ENCODE measurements at regions not wholly inside any gene's neighbourhood (a gene's known extent, or its start where the extent isn't known, plus 50 kb on each side); places are given as distances from the start of the nearest gene placed in this dataset.

- Mint-ChIP-seq H3K36me3 (no peaks in the 10 kb centered on the region), H3K9me3 (no peaks in the 10 kb centered on the region), H3K27me3 (no peaks in the 10 kb centered on the region), H3K4me1 (no peaks in the 10 kb centered on the region), H3K4me3 (no peak overlapping the region), H3K27ac (no peak overlapping the region)
- DNase-seq, result no peak
Measured at GRCh38 chr5:58043032-58043945, 416.6 kb downstream of the PLK2 start.

DNA sequence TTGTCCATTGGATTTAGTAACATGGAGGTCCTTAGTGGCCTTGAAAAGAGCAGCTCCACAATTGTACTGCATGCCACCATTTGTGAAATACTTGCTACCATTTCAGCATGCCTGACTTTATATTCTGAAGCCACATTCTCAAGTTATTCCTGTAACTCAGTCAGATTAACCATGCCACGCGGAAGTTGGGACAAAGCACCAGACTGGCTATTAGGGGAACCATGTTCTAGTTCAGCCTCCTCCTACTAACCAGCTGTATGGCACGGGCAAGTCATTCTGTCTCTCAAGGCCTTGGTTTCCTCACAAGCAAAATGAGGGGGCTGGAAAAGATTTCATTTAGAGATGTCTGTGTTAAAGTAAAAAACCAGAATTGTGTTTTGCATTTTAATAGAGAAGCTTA, 418.0 kb downstream of the PLK2 start:
- no peak for DNase-seq
- Mint-ChIP-seq H3K9me3 (no peaks in the 10 kb centered on the region), H3K27ac (no peak overlapping the region), H3K4me3 (no peak overlapping the region), H3K27me3 (no peaks in the 10 kb centered on the region), H3K36me3 (no peaks in the 10 kb centered on the region), H3K4me1 (no peaks in the 10 kb centered on the region)

DNA sequence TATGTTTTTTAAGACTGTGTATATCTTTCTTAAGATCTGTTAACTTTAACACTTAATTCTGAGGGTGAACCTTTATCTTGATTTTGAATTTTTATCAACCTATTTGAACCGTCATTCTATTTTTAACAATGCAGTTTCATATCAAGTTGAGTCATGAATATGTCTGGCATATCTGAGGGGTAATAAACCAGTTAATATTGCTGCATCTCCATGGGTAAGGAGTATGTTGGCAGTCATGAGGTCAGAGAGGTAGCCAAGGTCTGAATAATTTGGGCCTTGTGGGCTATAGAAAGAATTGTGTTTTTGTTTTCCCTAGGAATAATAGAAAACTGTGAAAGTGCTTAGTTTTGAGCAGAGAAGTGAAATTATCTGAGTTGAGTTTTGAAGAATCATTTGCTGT, 419.0 kb downstream of the PLK2 start:
- H3K27ac Mint-ChIP-seq, result no peak overlapping the region
- no peak overlapping the region for H3K4me3 Mint-ChIP-seq
- no peaks in the 10 kb centered on the region for H3K27me3 Mint-ChIP-seq
- no peak for DNase-seq
- no peaks in the 10 kb centered on the region for H3K9me3 Mint-ChIP-seq
- no peaks in the 10 kb centered on the region for H3K4me1 Mint-ChIP-seq
- no peaks in the 10 kb centered on the region for H3K36me3 Mint-ChIP-seq

GRCh38 chr5:58040044-58040443, 419.8 kb downstream of the PLK2 start:
- Mint-ChIP-seq H3K4me3 (no peak overlapping the region), H3K9me3 (no peaks in the 10 kb centered on the region), H3K36me3 (no peaks in the 10 kb centered on the region), H3K27me3 (no peaks in the 10 kb centered on the region), H3K4me1 (no peaks in the 10 kb centered on the region), H3K27ac (no peak overlapping the region)
- no peak for DNase-seq

GRCh38 chr5:58037899-58038298, 422.0 kb downstream of the PLK2 start:
- Mint-ChIP-seq H3K9me3 (no peaks in the 10 kb centered on the region), H3K4me3 (no peak overlapping the region), H3K36me3 (no peaks in the 10 kb centered on the region), H3K27ac (no peak overlapping the region), H3K27me3 (no peaks in the 10 kb centered on the region), H3K4me1 (no peaks in the 10 kb centered on the region)
- DNase-seq, result no peak

DNA sequence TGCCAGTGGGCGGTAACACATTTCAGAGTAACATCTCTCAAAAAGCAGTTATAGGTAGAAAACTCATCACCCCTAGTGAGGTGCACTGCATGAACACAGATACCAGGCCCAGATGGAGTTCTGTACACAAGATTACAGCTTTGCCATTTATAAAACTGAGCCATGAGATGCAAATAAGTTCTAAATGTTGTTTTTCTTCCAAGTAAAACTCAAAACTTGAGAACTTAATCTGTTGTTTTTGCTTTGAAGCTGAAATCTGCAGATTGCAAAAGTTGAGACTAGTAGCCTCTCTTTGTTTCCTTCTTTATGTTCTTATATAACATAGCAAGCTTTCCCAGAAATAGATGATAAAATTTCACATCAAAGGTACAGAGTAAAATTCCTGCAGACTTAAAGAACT, 434.1 kb downstream of the PLK2 start:
- Mint-ChIP-seq H3K4me3 (no peak overlapping the region), H3K9me3 (no peaks in the 10 kb centered on the region), H3K36me3 (no peaks in the 10 kb centered on the region), H3K4me1 (no peaks in the 10 kb centered on the region), H3K27ac (no peak overlapping the region), H3K27me3 (no peaks in the 10 kb centered on the region)
- DNase-seq, result no peak

GRCh38 chr5:58024151-58024550, 435.7 kb downstream of the PLK2 start:
- no peak overlapping the region for H3K27ac Mint-ChIP-seq
- DNase-seq, result no peak
- H3K4me1 Mint-ChIP-seq, result no peaks in the 10 kb centered on the region
- no peaks in the 10 kb centered on the region for H3K9me3 Mint-ChIP-seq
- H3K27me3 Mint-ChIP-seq, result no peaks in the 10 kb centered on the region
- H3K4me3 Mint-ChIP-seq, result no peak overlapping the region
- H3K36me3 Mint-ChIP-seq, result no peaks in the 10 kb centered on the region

- H3K9me3 Mint-ChIP-seq, result no peaks in the 10 kb centered on the region
- no peak overlapping the region for H3K4me3 Mint-ChIP-seq
- no peaks in the 10 kb centered on the region for H3K36me3 Mint-ChIP-seq
- no peaks in the 10 kb centered on the region for H3K27me3 Mint-ChIP-seq
- DNase-seq, result no peak
- H3K27ac Mint-ChIP-seq, result no peak overlapping the region
- no peaks in the 10 kb centered on the region for H3K4me1 Mint-ChIP-seq
Measured at GRCh38 chr5:58022055-58022454, 437.8 kb downstream of the PLK2 start.

GRCh38 chr5:58021466-58021865, 438.4 kb downstream of the PLK2 start:
- Mint-ChIP-seq H3K4me1 (no peaks in the 10 kb centered on the region), H3K27ac (no peak overlapping the region), H3K9me3 (no peaks in the 10 kb centered on the region), H3K4me3 (no peak overlapping the region), H3K27me3 (no peaks in the 10 kb centered on the region), H3K36me3 (no peaks in the 10 kb centered on the region)
- DNase-seq, result no peak

GRCh38 chr5:58019614-58020013, 440.3 kb downstream of the PLK2 start:
- Mint-ChIP-seq H3K4me1 (no peaks in the 10 kb centered on the region), H3K4me3 (no peak overlapping the region), H3K27me3 (no peaks in the 10 kb centered on the region), H3K9me3 (no peaks in the 10 kb centered on the region), H3K36me3 (no peaks in the 10 kb centered on the region), H3K27ac (no peak overlapping the region)
- DNase-seq, result no peak

DNA sequence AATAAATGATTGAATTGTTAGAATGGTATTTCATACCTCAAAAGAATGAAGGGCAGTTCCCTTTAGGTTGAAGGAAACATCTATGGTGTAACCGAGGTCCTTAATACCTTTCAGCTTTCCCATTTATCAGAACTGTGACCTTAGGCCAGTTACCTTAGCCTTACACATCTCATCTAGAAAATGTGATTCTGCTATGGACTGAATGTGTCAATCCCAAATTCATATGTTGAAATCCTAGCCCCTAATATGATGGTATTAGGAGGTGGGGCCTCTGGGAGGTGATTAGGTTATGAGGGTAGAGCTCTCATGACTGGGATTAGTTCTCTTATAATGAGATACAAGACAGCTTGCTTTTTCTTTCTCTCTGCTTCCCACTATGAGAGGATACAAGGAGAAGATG, 441.9 kb downstream of the PLK2 start:
- Mint-ChIP-seq H3K4me3 (no peak overlapping the region), H3K27me3 (no peaks in the 10 kb centered on the region), H3K27ac (no peak overlapping the region), H3K36me3 (no peaks in the 10 kb centered on the region), H3K9me3 (no peaks in the 10 kb centered on the region), H3K4me1 (no peaks in the 10 kb centered on the region)
- DNase-seq, result no peak

- Mint-ChIP-seq H3K4me3 (no peak overlapping the region), H3K9me3 (no peaks in the 10 kb centered on the region), H3K27me3 (no peaks in the 10 kb centered on the region), H3K36me3 (no peaks in the 10 kb centered on the region), H3K4me1 (no peaks in the 10 kb centered on the region), H3K27ac (no peak overlapping the region)
- DNase-seq, result no peak
Measured at GRCh38 chr5:58016877-58017276, 443.0 kb downstream of the PLK2 start.

- Mint-ChIP-seq H3K27ac (no peak overlapping the region), H3K27me3 (no peaks in the 10 kb centered on the region), H3K4me3 (no peak overlapping the region), H3K4me1 (no peaks in the 10 kb centered on the region), H3K36me3 (no peaks in the 10 kb centered on the region), H3K9me3 (no peaks in the 10 kb centered on the region)
- no peak for DNase-seq
Measured at GRCh38 chr5:58016358-58016757, 443.5 kb downstream of the PLK2 start.

DNA sequence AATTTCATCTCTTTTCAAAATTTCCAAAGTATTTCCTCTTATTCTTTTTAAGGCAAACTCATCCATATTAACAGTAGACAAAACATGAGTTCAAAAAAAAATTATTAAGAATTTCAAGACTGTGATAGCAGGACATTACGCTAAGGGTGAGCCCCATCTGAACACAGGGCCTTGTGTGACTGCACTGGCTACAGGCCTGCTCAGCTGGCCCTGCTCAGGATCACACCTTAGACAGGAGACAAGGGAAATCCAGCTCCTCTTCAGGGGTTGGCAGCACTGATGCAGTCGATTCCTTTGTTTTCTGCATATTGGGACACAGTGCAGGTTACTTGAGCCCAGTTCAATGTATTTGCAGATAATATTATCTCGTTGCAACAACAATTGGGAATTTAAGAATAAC, 444.7 kb downstream of the PLK2 start:
- Mint-ChIP-seq H3K27ac (no peak overlapping the region), H3K36me3 (no peaks in the 10 kb centered on the region), H3K4me1 (no peaks in the 10 kb centered on the region), H3K27me3 (no peaks in the 10 kb centered on the region), H3K9me3 (no peaks in the 10 kb centered on the region), H3K4me3 (no peak overlapping the region)
- DNase-seq, result no peak

GRCh38 chr5:58013542-58014258, 446.2 kb downstream of the PLK2 start:
- no peaks in the 10 kb centered on the region for H3K4me1 Mint-ChIP-seq
- H3K36me3 Mint-ChIP-seq, result no peaks in the 10 kb centered on the region
- no peaks in the 10 kb centered on the region for H3K9me3 Mint-ChIP-seq
- no peak overlapping the region for H3K4me3 Mint-ChIP-seq
- no peaks in the 10 kb centered on the region for H3K27me3 Mint-ChIP-seq
- no peak for DNase-seq
- no peak overlapping the region for H3K27ac Mint-ChIP-seq

- H3K4me1 Mint-ChIP-seq, result no peaks in the 10 kb centered on the region
- no peak overlapping the region for H3K4me3 Mint-ChIP-seq
- no peaks in the 10 kb centered on the region for H3K36me3 Mint-ChIP-seq
- no peaks in the 10 kb centered on the region for H3K27me3 Mint-ChIP-seq
- no peak overlapping the region for H3K27ac Mint-ChIP-seq
- no peaks in the 10 kb centered on the region for H3K9me3 Mint-ChIP-seq
- no peak for DNase-seq
Measured at GRCh38 chr5:58012801-58013315, 447.0 kb downstream of the PLK2 start.
